HG03571 (cell line): ENCODE measurements at regions not wholly inside any gene's neighbourhood (a gene's known extent, or its start where the extent isn't known, plus 50 kb on each side); places are given as distances from the start of the nearest gene placed in this dataset.

Experiments used
- ATAC-seq: cut with Tn5 transposase; IDR thresholded peaks from one replicate; pipeline ENCODE4 v1.9.1; 2021; ENCODE audit not compliant: unreplicated experiment

DNA sequence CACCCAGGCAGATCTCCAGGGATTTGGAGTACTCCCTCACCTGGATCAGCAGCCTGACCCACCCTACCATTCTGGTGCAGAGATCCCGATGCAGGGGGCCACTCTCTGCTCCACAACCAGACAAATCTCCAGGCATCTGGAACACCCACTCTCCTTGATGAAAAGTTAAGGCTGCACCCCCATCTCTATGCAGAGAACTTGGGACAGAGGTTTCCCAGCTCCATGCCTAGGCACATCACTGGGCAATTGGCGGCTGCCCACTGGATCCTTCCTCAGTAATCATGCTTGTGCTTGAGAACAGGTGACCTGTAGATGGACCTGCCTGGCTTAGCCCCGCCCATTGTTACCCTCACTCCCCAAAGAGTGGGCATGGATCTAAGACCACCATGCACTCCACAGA is 624.9 kb downstream of the CBLN2 start:
- ATAC-seq: no peak

DNA sequence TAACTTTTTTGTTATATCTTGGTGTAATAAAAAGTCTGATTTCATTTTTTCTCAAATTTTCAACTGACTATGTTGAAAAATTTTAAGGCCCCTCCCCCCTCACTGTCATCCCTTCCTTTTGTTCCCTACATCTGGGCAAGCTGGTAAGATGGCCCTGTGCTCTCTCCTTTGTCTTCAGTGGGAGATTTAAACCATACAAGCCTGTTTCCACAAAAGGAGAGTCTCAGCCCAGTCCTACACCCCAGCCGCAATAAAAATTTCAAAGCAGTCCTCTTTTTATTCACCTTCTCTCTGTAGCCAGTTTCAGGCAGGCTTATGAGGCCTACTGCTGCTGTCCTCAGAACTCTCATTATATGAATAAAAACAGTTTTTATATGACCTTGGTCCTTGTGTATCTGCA is 630.5 kb downstream of the CBLN2 start:
- ATAC-seq: no peak

GRCh38 chr18:71902482-71902881 is 641.7 kb downstream of the CBLN2 start:
- ATAC-seq: no peak

- no peak for ATAC-seq
Measured at GRCh38 chr18:71899707-71900472, 644.3 kb downstream of the CBLN2 start.

GRCh38 chr18:71899183-71899582 is 645.0 kb downstream of the CBLN2 start:
- no peak for ATAC-seq

- no peak for ATAC-seq
Measured at GRCh38 chr18:71887509-71887908, 656.6 kb downstream of the CBLN2 start.

DNA sequence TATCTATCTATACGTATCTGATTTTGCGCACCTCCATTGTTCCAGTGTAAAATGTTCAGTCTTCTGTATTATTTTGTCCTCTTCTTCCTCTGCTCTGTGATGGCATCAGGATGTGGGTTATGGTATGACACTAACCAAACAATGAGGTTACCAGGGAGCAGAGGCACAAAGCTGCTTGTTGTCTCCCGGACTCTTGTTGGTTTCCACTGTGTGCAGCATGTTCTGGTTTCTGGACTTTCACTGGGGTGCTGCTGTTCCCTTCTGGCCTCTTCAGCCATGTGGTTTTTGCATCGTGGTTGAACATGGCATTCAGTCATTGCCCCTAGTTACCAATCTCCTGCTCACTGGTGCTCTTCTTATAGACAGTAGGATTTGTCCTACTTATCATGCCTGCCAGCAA is 665.9 kb downstream of the CBLN2 start:
- ATAC-seq: no peak

- ATAC-seq: no peak
Measured at GRCh38 chr18:71873695-71874094, 670.4 kb downstream of the CBLN2 start.

DNA sequence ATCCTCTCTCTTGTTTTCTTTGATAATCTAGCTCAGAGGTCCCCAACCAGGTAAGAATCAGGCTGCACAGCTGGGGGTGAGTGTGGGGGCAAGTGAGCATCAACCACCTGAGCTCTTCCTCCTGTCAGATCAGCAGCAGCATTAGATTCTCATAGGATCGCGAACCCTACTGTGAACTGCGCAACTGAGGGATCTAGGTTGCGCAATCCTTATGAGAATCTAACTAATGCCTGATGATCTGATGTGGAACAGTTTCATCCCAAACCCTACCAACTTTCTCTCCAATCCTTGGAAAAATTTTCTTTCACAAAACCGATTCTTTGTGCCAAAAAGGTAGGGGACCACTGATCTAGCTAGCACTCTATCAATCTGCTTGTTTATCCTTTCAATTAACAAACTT is 678.3 kb downstream of the CBLN2 start:
- ATAC-seq: no peak

DNA sequence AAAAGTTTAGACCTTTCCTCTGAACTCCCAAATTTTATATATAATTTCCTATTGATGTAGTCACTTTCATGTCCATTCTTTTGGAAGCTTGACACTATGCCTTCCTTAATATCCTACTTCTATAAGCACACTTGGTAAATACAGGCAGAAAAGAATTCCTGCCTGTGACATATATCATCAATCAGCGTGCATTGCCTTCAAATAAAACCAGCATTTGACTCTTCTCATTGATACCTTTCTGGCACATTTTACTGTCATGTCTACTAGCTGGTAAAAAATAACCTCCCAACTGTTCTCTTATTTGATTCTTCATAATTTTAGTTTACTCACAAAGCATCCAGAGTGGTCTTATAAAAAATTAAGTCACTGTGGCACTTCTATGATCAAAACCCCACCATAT is 693.5 kb downstream of the CBLN2 start:
- no peak for ATAC-seq

GRCh38 chr18:71849407-71849806 is 694.7 kb downstream of the CBLN2 start:
- ATAC-seq: no peak

- ATAC-seq: no peak
Measured at GRCh38 chr18:71846716-71847115, 697.4 kb downstream of the CBLN2 start.

DNA sequence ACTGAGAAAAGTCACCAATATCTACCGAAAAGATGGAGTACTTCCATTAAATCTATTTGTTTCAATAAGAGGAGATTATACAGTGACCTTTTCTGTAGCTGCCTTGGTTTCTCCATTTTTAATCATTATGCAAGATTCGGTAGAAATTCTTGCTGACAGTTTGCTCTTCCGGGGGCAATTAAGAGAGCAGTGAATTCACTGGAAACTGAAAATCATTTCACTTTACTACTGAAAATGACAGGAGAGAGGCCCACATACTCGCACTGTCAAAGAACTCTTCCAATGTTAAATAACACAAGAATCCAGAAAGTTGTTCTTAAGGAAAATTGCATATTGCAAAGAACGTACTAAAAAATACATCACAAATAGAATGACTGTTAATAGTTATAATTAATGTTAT is 699.3 kb downstream of the CBLN2 start:
- ATAC-seq: no peak

GRCh38 chr18:71842666-71843065 is 701.5 kb downstream of the CBLN2 start:
- ATAC-seq: no peak

- no peak for ATAC-seq
Measured at GRCh38 chr18:71837547-71837946, 706.6 kb downstream of the CBLN2 start.

- no peak for ATAC-seq
Measured at GRCh38 chr18:71832946-71833617, 711.1 kb downstream of the CBLN2 start.

DNA sequence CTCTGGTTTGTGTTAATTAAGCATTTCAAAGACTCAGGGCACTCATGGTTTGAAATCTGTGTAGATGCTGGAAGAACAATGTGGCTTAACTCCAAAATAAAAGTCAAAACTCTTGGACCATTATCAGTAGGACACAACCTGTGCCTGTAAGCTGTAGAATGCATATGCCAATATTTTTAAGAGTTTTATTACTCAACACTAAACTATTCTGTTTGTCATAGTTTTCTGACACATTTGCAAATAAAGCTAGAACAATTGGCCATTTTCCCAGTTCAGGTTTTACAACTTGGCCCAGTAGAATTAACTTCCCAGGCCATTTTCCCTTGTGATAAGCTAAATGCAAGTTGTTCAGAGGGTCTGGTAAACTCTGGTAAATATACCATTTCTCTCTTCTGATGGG is 713.1 kb downstream of the CBLN2 start:
- no peak for ATAC-seq

- no peak for ATAC-seq
Measured at GRCh38 chr18:71827301-71827700, 716.8 kb downstream of the CBLN2 start.

DNA sequence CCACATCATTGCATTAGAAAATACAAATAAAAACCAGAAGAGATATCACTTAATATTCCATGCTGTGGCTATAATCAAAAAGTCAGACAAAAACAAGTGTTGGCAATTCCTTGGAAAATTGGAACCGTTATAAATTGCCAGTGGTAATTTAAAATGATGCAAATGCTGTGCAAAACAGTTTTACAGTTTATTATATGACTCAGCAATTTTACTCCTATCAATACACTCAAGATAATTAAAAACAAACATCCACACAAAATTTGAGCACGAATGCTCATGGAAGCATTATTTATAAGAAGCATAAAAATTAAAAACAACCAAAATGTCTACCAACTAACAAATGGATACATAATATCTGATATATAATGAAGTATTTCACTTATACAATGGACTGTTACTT is 728.8 kb downstream of the CBLN2 start:
- ATAC-seq: no peak

DNA sequence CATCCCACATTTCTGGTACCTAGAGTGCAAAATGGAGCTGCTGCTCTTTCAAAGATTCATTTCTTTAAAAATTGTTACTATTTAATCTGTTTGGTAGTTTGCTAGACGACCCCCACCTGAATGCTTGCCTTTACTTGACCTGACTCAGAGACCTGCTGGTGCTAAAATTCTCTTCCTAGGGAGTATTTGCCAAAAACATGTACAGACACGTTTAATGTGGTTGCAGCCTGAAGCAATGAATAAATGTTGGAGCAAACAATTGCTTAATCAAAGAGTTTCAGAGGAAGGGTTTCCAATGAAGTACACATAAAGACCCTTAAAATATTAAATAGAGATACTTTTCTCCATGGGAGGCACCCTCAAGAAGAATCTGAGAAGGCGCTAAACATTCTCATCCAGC is 734.4 kb downstream of the CBLN2 start:
- no peak for ATAC-seq

DNA sequence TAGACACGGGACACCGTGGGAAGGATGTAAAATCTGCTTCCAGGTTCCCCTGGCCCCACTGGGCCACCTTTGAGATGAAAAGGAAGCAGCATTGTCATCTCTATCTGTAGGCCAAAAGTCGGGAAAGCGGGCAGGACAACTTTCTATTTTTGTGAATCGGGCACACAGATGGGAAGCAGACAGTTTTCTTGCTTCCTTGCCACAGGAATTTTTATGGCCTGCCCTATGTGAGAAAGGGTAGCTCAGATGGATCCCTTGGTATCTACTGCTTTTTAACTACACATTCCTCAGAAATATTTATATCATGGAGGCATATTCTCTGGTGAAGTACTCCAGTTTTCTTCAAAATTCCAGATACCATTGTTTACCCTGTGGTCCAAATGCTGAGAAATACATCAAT is 735.5 kb downstream of the CBLN2 start:
- ATAC-seq: no peak

DNA sequence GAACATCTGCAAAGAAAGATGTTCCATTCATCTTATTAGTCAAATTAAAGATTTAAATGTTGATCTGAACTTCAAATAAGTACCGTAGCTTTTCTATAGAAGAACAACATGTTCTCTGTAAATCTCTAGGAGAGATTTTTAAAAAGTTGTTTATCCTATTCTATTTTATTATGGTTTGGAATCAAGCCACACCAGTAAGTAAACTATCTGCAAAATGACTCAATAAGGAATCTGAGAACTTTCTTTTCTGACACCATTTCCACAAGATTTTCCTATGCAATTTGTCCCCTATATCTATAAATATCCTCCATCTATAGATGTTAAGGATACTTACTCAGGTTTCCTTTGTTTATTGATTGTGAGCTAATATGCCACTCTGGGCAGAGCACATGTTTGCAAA is 736.6 kb downstream of the CBLN2 start:
- ATAC-seq: no peak
